Colon (tissue), 2 donors: ENCODE measurements at regions not wholly inside any gene's neighbourhood (a gene's known extent, or its start where the extent isn't known, plus 50 kb on each side); places are given as distances from the start of the nearest gene placed in this dataset.
"Not testable (repeated sequence)": the region's sequence is repeated elsewhere in the genome, so short reads cannot be mapped to it uniquely, and the experiment has no call there.

Experiments used
- FAIRE-seq: peaks from 2 replicates; lab custom pipeline; 2012; peaks lifted over from hg19 to GRCh38; lab: Jason Lieb, UNC
- donor health status: control.
- donor health status: control.

DNA sequence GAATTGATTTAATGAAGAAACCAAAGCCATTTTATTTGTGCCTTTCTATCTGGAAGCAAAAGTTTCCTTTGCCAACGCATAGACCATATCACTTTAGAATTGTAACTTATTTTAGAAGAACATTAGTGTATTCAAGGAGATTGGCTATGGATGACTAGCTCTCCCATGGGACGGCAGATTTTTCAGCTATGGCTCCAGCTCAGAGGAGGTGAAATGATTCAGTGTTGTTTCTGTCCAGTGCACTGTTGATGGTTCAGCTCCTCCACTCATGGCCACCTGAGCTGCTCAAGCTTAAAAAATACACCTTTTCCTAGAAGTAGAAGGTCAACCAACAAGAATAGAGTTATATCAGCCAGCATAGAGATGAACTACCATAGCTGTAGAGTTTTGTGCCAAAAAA, 1597.5 kb upstream of the PIK3C3 start:
- no peak for FAIRE-seq

- FAIRE-seq = no peak
These were observed 1598.9 kb upstream of the PIK3C3 start for GRCh38 chr18:40356168-40356567.

- no peak for FAIRE-seq
These were observed 1599.3 kb upstream of the PIK3C3 start for GRCh38 chr18:40355726-40356125.

DNA sequence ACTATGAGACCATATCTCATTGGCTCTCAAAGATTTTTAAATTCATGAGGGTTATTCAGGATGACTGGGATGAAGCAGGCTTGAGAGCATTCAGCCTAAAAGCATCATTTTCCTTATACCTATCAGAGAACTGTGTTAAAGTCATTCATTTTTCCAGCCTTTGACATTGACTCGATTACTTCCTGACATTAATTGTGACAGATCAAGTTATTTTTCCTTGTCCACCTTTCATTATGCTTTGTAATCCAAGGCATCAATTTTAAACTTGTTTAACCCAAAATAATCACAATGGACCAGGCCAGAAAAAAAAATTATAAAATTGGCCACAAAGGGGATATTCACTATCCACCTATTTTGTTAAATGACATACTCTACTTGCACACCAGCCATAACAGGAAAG, 1606.8 kb upstream of the PIK3C3 start:
- FAIRE-seq = no peak

DNA sequence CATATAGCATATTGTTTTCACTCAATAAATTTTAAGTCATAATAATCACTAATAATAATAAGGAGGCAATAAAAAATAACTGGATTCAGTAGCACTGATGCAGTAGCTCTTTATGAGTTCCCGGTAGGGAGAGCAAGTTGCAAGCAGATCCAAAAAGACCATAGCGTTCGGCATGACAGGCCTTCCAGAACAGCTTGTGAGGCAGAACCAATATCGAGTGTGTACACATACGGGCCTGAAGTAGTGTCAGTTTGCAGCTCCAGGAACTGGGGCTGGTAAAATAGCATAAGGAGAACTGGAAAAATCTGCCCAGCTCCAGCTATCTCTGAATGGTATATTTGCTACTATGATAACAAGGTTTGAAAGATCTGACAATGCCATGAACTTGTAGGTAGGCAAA, 1607.8 kb upstream of the PIK3C3 start:
- FAIRE-seq = no peak

DNA sequence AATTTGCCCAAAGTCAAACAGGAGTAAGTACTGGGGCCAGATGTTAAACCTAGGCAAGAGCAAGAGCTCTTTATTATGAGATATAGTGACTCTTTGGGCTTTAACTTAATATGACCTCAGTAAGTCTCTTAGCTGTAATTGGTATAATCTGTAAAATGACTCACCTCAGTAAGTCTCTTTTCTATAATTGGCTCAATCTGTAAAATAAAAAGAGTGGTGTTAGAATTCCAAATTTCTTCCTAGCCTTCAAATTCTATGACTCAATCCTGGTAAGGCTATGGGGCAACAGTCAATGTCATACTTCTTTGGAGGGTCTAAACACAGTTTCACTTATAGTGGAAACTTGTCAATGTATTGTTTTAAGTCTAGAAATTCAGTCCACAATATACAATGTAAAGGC, 1608.9 kb upstream of the PIK3C3 start:
- no peak for FAIRE-seq

GRCh38 chr18:40341701-40342100, 1613.3 kb upstream of the PIK3C3 start:
- FAIRE-seq = no peak

DNA sequence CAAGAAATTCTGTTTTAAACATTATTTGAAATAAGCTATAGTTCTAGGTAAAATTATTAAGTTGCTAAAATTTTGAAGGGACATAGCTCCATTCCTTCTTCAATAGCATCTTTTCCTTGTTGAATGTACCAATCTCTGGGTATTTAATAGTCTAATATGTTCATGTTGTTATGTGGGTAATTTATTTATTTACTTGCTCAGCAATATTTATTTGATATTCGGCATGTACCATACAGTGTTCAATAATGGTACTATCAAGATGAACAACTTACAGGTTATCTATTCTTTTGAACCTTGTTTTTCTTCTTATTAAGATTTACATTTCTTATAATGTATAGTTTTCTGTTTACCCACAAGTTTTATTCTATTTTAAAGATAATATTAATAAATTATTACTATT, 1616.8 kb upstream of the PIK3C3 start:
- FAIRE-seq = no peak

DNA sequence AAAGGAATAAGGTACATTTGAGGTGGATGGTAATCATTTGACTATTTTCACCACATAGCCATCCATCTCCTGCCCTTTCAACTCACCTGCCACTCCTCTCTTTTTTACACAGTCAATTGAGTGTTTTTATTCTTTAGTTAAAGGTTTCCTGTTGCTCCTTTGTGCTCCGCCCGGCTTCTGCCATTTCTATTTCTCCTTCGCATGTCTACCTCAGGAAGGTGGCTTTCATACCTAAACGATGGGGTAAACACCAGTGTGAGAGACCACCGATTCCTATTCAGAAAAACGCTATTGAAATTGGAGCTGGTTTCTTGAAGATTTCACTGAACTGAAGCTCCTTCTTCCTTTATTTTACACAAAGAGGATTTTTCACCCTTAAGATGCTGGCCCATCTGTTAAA, 1628.0 kb upstream of the PIK3C3 start:
- no peak for FAIRE-seq

- no peak for FAIRE-seq
These were observed 1629.0 kb upstream of the PIK3C3 start for GRCh38 chr18:40325988-40326387.

DNA sequence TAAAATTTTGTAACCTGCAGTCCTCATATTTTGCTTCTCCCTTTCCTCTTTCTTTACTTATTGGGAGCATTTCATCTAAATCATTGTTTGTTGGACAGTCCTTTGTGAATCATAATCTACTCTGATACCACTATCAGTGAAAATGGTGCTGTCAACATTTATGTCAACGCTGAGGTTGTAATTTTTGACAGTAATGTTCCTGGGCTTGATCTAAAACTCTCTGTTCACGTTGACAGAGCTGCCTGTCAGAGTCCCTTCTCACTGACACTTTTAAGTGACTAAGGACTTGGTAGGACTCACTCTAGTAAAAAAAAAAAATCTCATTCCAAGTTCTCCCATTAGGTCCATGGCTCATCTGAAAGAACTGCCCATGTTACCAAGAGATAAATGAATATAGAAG, 1640.8 kb upstream of the PIK3C3 start:
- no peak for FAIRE-seq

GRCh38 chr18:40313030-40313642, 1641.9 kb upstream of the PIK3C3 start:
- no peak for FAIRE-seq

- FAIRE-seq = no peak
These were observed 1647.4 kb upstream of the PIK3C3 start for GRCh38 chr18:40307627-40308026.

GRCh38 chr18:40296717-40297413, 1658.2 kb upstream of the PIK3C3 start:
- FAIRE-seq = no peak

- FAIRE-seq = no peak
These were observed 1661.9 kb upstream of the PIK3C3 start for GRCh38 chr18:40292985-40293710.

GRCh38 chr18:40283560-40283959, 1671.5 kb upstream of the PIK3C3 start:
- no peak for FAIRE-seq

GRCh38 chr18:40281356-40281755, 1673.7 kb upstream of the PIK3C3 start:
- FAIRE-seq = not testable (repeated sequence)

DNA sequence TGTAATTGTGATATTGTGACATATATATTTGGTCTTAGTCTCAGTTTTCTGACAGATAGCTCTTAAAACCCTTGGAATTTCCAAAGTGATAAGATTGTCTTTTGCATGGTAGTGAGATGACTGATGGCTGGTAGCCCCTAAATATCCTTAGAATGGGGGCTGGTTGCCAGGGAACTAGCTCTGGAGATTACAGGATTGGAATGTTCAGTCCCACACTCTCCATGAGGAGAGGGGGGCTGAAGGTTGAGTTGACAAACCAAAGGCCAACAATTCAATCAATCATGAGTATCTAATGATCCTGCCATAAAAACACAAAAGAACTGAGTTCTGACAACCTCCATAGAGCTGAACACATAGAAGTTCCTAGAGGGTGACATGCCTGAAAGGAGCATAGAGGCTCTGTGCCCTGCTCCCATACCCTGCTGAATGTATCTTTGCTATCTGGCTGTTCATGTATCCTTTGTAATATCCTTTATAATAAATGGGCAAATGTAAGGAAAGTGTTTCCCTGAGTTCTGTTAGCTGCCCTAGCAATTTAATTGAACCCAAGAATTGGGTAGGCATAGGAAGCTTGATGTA, 1680.3 kb upstream of the PIK3C3 start:
- FAIRE-seq = no peak

GRCh38 chr18:40272630-40273231, 1682.3 kb upstream of the PIK3C3 start:
- no peak for FAIRE-seq

DNA sequence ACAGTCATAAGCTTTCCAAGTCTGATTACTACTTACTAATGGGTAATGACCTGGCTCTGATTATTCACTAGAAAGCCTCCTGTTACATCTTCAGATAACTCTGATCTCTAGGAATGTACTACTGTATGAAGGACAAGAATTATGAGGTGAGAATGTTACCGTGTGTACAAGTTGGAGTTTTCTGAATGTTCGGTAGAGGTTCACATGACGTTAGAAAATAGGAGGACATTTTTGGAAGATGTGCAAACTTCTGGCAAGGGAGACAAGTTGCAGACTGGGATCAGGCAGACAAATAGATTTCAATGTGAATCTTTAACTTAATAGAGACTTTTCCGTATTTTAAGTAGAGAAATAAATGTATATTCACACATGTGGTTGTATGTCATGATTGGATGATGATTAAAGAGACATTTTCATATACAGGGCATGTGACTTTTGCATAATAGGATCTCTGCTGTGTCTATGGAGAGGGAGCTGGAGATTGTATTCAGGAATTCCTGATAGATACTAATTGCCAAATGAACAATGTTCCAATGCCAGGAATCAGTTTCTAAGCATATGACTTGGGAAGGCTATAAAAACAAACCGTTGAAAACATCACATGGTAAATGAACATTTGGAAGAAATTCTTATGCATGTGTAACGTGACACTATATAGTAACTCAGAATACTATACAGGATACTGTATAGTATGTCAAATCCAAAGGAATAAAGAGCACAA, 1695.8 kb upstream of the PIK3C3 start:
- no peak for FAIRE-seq

DNA sequence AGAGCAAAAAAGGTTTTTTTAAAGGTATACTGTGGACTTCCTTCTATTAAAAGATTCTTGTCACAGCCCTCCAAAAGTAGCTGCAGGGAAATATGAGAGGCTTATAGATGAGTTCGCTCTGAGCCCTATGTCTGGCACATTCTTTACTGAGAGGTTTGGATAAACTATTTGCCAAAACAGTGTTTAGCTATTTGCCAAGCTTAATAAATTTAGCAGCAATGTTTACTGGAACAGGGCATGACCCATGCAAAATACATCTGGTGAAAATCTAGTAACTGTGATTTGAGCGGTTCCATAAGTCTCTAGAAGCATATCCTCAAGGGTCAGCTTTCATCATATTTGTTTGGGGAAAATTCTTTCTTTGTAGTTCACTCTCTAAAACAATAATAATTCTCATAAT, 1696.7 kb upstream of the PIK3C3 start:
- FAIRE-seq = no peak

DNA sequence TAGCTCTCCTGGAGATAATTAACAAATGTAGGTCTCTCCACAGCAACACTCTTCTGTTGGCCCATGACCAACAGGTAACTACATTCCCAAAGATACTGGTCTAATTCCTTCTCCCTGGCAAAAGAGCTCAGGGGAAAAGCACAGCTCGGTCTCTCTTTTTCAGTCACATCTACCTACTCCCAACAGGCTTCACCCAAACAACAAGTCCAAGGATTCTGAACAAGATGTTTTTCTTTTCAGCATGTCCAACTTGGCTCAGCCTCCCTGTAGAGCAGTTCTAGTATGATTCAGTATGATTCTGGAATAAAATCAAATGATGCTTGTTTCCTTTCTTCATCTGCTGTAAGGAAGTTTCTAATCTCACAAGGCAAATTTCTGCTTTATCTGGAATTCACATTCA, 1704.8 kb upstream of the PIK3C3 start:
- FAIRE-seq = no peak
